ENCODE measurements at regions not wholly inside any gene's neighbourhood (a gene's known extent, or its start where the extent isn't known, plus 50 kb on each side); places are given as distances from the start of the nearest gene placed in this dataset.

- TF ChIP-seq CTCF (IDR thresholded peaks at IDR 0.05; ENCODE audit: borderline replicate concordance, extremely low read depth, low read length, poor library complexity, severe bottlenecking) (peak; percentile 50), EZH2 (IDR thresholded peaks at IDR 0.05; ENCODE audit: borderline replicate concordance, low read depth, low read length, severe bottlenecking) (no peak)
Measured at GRCh38 chr18:78448106-78448505, 531.5 kb upstream of the SALL3 start.

All from DND-41 (cell line).